CD4-positive, alpha-beta T cell treated with Interleukin-6 for 4 hours (primary cell): ENCODE measurements at regions not wholly inside any gene's neighbourhood (a gene's known extent, or its start where the extent isn't known, plus 50 kb on each side); places are given as distances from the start of the nearest gene placed in this dataset.
"Not testable (repeated sequence)": the region's sequence is repeated elsewhere in the genome, so short reads cannot be mapped to it uniquely, and the experiment has no call there.

ENCODE experiments used
- DNase-seq: peaks from one replicate; pipeline ENCODE4 v3.0.0-alpha.2; 2020; ENCODE audit warnings: mixed read lengths

- DNase-seq, result no peak
These were observed 83.4 kb downstream of the TNFRSF13B start for GRCh38 chr17:16888413-16889087.

GRCh38 chr17:16887523-16888095 lies 84.3 kb downstream of the TNFRSF13B start:
- no peak for DNase-seq

- DNase-seq, result no peak
These were observed 85.1 kb downstream of the TNFRSF13B start for GRCh38 chr17:16886655-16887322.

GRCh38 chr17:16885204-16885603 lies 86.7 kb downstream of the TNFRSF13B start:
- DNase-seq, result not testable (repeated sequence)

- not testable (repeated sequence) for DNase-seq
These were observed 89.0 kb downstream of the TNFRSF13B start for GRCh38 chr17:16882926-16883265.

GRCh38 chr17:16882243-16882925 lies 89.5 kb downstream of the TNFRSF13B start:
- no peak for DNase-seq

GRCh38 chr17:16881239-16881924 lies 90.5 kb downstream of the TNFRSF13B start:
- DNase-seq, result no peak

GRCh38 chr17:16880843-16881230 lies 91.1 kb downstream of the TNFRSF13B start:
- no peak for DNase-seq

- no peak for DNase-seq
These were observed 91.6 kb downstream of the TNFRSF13B start for GRCh38 chr17:16880121-16880842.

- DNase-seq, result no peak
These were observed 92.2 kb downstream of the TNFRSF13B start for GRCh38 chr17:16879686-16880085.

GRCh38 chr17:16878606-16879005 lies 93.3 kb downstream of the TNFRSF13B start:
- no peak for DNase-seq

GRCh38 chr17:16878084-16878483 lies 93.8 kb downstream of the TNFRSF13B start:
- no peak for DNase-seq

GRCh38 chr17:16877099-16877498 lies 94.8 kb downstream of the TNFRSF13B start:
- no peak for DNase-seq

GRCh38 chr17:16875662-16876061 lies 96.3 kb downstream of the TNFRSF13B start:
- no peak for DNase-seq

GRCh38 chr17:16874216-16874615 lies 97.7 kb downstream of the TNFRSF13B start:
- DNase-seq, result not testable (repeated sequence)

- peak; percentile 42 for DNase-seq
These were observed 98.5 kb downstream of the TNFRSF13B start for GRCh38 chr17:16873174-16874035.

GRCh38 chr17:16872351-16873173 lies 99.4 kb downstream of the TNFRSF13B start:
- no peak for DNase-seq

GRCh38 chr17:16871446-16872190 lies 100.3 kb downstream of the TNFRSF13B start:
- not testable (repeated sequence) for DNase-seq
